ENCODE measurements at regions not wholly inside any gene's neighbourhood (a gene's known extent, or its start where the extent isn't known, plus 50 kb on each side); places are given as distances from the start of the nearest gene placed in this dataset.

DNA sequence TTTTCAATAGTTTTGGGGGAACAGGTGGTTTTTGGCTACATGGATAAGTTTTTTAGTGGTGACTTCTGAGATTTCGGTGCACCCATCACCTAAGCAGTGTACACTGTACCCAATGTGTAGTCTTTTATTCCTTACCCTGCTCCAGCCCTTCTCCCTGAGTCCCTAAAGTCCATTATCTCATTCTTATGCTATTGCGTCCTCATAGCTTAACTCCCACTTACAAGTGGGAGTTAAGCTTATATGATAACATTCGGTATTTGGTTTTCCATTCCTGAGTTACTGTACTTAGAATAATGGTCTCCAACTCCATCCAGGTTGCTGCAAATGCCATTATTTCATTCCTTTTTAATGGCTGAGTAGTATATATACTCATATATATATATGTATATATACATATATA is 90.9 kb upstream of the ACSL3 start:
- peaks cover 9% of the 10 kb centered on the region for H3K9me3 Mint-ChIP-seq (ENCODE audit: unreplicated experiment)
- H3K27ac Mint-ChIP-seq (ENCODE audit: unreplicated experiment), result no peak overlapping the region
- peaks cover 6% of the 10 kb centered on the region for H3K4me1 Mint-ChIP-seq (ENCODE audit: unreplicated experiment)
- no peak for DNase-seq (ENCODE audit: extremely low spot score, unreplicated experiment)
- no peak overlapping the region for H3K4me3 Mint-ChIP-seq (ENCODE audit: unreplicated experiment)
- H3K27me3 Mint-ChIP-seq (ENCODE audit: unreplicated experiment), result no peaks in the 10 kb centered on the region
- H3K36me3 Mint-ChIP-seq (ENCODE audit: unreplicated experiment), result no peaks in the 10 kb centered on the region
- TF ChIP-seq, protein P1, sequence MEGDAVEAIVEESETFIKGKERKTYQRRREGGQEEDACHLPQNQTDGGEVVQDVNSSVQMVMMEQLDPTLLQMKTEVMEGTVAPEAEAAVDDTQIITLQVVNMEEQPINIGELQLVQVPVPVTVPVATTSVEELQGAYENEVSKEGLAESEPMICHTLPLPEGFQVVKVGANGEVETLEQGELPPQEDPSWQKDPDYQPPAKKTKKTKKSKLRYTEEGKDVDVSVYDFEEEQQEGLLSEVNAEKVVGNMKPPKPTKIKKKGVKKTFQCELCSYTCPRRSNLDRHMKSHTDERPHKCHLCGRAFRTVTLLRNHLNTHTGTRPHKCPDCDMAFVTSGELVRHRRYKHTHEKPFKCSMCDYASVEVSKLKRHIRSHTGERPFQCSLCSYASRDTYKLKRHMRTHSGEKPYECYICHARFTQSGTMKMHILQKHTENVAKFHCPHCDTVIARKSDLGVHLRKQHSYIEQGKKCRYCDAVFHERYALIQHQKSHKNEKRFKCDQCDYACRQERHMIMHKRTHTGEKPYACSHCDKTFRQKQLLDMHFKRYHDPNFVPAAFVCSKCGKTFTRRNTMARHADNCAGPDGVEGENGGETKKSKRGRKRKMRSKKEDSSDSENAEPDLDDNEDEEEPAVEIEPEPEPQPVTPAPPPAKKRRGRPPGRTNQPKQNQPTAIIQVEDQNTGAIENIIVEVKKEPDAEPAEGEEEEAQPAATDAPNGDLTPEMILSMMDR (IDR thresholded peaks at IDR 0.05), result no peak

DNA sequence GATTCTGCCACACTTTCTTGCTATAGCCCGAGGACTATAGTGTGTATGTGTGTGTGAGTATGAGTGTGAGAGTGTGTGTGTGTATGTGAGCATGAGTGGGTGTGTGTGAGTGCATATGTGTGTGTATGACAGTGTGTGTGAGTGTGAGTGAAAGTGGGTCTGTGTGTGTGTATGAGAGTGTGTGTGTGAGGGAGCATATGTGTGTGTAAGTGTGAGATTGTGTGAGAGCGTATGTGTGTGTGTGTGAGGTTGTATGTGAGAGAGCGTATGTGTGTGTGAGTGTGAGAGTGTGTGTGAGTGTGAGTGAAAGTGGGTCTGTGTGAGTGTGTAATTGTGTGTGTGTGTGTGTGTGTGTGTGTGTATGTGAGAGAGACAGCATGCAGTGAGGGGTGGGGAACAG is 89.0 kb upstream of the ACSL3 start:
- H3K27ac Mint-ChIP-seq (ENCODE audit: unreplicated experiment), result no peak overlapping the region

DNA sequence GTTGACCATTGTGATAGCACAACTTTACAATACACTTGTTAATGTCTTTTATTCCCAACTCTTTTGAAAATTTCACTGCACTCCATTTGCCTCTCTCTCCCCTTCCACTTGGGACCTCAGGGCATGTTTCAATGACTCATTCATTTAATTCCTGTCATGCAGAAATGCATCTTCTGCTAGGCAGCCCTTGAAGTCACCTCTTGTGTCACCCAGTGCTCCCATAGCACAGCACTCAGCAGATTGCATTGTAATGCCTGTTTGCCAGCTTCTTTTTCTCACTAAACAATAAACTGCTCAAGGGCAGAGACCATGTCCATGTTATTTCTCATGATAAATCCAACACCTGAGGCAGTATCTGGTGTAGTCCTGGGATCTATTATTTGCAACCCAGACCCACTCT is 85.9 kb upstream of the ACSL3 start:
- H3K27me3 Mint-ChIP-seq (ENCODE audit: unreplicated experiment), result no peaks in the 10 kb centered on the region
- H3K4me3 Mint-ChIP-seq (ENCODE audit: unreplicated experiment), result no peak overlapping the region
- H3K36me3 Mint-ChIP-seq (ENCODE audit: unreplicated experiment), result no peaks in the 10 kb centered on the region
- peaks cover 9% of the 10 kb centered on the region for H3K9me3 Mint-ChIP-seq (ENCODE audit: unreplicated experiment)
- DNase-seq (ENCODE audit: extremely low spot score, unreplicated experiment), result no peak
- peaks cover 6% of the 10 kb centered on the region for H3K4me1 Mint-ChIP-seq (ENCODE audit: unreplicated experiment)
- TF ChIP-seq, protein P1 (IDR thresholded peaks at IDR 0.05), result no peak
- no peak overlapping the region for H3K27ac Mint-ChIP-seq (ENCODE audit: unreplicated experiment)

More for the DNA sequence above, 89.0 kb upstream of the ACSL3 start:
- Mint-ChIP-seq H3K4me3 (ENCODE audit: unreplicated experiment) (no peak overlapping the region), H3K9me3 (ENCODE audit: unreplicated experiment) (peaks cover 9% of the 10 kb centered on the region), H3K36me3 (ENCODE audit: unreplicated experiment) (no peaks in the 10 kb centered on the region), H3K27me3 (ENCODE audit: unreplicated experiment) (no peaks in the 10 kb centered on the region), H3K4me1 (ENCODE audit: unreplicated experiment) (peaks cover 10% of the 10 kb centered on the region)
- TF ChIP-seq, protein P1 (IDR thresholded peaks at IDR 0.05), result no peak
- no peak for DNase-seq (ENCODE audit: extremely low spot score, unreplicated experiment)

DNA sequence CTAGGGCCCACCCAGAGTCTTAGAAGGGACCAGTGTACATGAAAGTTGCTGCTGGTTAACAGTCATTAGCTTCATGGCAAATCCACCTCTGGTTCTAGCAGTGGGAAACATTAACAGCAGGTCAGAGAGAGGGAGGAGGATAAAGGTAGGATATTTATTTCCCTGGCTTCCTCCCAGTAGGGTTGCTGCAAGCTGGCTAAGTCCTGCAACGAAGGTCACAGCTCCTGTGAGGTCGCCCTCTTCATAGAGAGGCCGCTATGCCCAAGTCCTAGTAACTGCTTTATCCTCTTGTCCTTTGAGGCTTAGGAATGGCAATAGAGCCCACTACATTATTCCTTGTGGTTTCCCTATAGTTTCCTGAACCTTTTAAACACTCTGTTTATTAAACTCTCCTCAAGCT is 84.0 kb upstream of the ACSL3 start:
- no peak for DNase-seq (ENCODE audit: extremely low spot score, unreplicated experiment)
- TF ChIP-seq, protein P1 (IDR thresholded peaks at IDR 0.05), result no peak
- Mint-ChIP-seq H3K27ac (ENCODE audit: unreplicated experiment) (no peak overlapping the region), H3K4me1 (ENCODE audit: unreplicated experiment) (peaks cover 6% of the 10 kb centered on the region), H3K9me3 (ENCODE audit: unreplicated experiment) (no peaks in the 10 kb centered on the region), H3K4me3 (ENCODE audit: unreplicated experiment) (no peak overlapping the region), H3K27me3 (ENCODE audit: unreplicated experiment) (no peaks in the 10 kb centered on the region), H3K36me3 (ENCODE audit: unreplicated experiment) (no peaks in the 10 kb centered on the region)

DNA sequence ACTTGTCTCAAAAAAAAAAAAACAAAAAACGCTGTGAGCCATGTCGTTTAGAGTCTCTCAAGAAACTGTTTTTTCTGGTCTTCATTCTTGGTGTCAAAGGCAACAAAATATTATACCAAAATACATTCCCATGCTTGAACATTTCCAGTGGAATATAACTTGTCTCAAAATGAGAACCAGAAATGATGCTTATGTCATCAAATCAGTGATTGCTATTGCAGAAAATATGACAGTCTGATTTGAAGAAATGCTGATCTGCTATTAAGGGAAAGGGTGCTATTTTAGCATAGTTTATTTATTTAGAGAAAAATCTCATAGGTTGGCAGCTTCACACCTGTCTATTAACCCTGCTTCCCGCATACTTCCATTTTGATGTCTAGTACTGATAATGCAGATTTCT is 82.4 kb upstream of the ACSL3 start:
- Mint-ChIP-seq H3K27ac (ENCODE audit: unreplicated experiment) (no peak overlapping the region), H3K27me3 (ENCODE audit: unreplicated experiment) (no peaks in the 10 kb centered on the region), H3K4me1 (ENCODE audit: unreplicated experiment) (peaks cover 6% of the 10 kb centered on the region), H3K9me3 (ENCODE audit: unreplicated experiment) (no peaks in the 10 kb centered on the region), H3K4me3 (ENCODE audit: unreplicated experiment) (no peak overlapping the region), H3K36me3 (ENCODE audit: unreplicated experiment) (peaks cover 2% of the 10 kb centered on the region)
- TF ChIP-seq, protein P1 (IDR thresholded peaks at IDR 0.05), result no peak
- DNase-seq (ENCODE audit: extremely low spot score, unreplicated experiment), result no peak
